Parathyroid adenoma (tissue), 2 donors: ENCODE measurements at regions not wholly inside any gene's neighbourhood (a gene's known extent, or its start where the extent isn't known, plus 50 kb on each side); places are given as distances from the start of the nearest gene placed in this dataset.

ENCODE experiments used
- H2AFZ ChIP-seq: fragments of 300-600 bp; sonication (generic); one replicate; pipeline ENCODE4 v1.7.0; 2017; ENCODE audit warnings: antibody characterized with exemption, mild to moderate bottlenecking
- H3K27ac ChIP-seq: fragments of 300-600 bp; sonication (generic); one replicate; pipeline ENCODE4 v1.7.0; 2017
- H3K27me3 ChIP-seq: fragments of 300-600 bp; sonication (generic); one replicate; pipeline ENCODE4 v1.7.0; 2017; ENCODE audit warnings: low read length; ENCODE audit not compliant: control insufficient read depth, insufficient read depth
- H3K36me3 ChIP-seq: fragments of 300-600 bp; sonication (generic); one replicate; pipeline ENCODE4 v1.7.0; 2017; ENCODE audit warnings: low read length; ENCODE audit not compliant: control insufficient read depth, insufficient read depth
- H3K4me1 ChIP-seq: fragments of 300-600 bp; sonication (generic); one replicate; pipeline ENCODE4 v1.7.0; 2017; ENCODE audit warnings: control low read depth
- H3K4me2 ChIP-seq: fragments of 300-600 bp; sonication (generic); one replicate; pipeline ENCODE4 v1.7.0; 2017; ENCODE audit warnings: low read length
- H3K4me3 ChIP-seq: fragments of 300-600 bp; sonication (generic); one replicate; pipeline ENCODE4 v1.7.0; 2017; ENCODE audit warnings: low read depth, low read length
- H3K79me2 ChIP-seq: fragments of 300-600 bp; sonication (generic); one replicate; pipeline ENCODE4 v1.7.0; 2017; ENCODE audit warnings: control low read depth
- H3K9ac ChIP-seq: fragments of 300-600 bp; sonication (generic); one replicate; pipeline ENCODE4 v1.7.0; 2017; ENCODE audit warnings: mild to moderate bottlenecking
- H3K9me3 ChIP-seq: fragments of 300-600 bp; sonication (generic); one replicate; pipeline ENCODE4 v1.7.0; 2017; ENCODE audit warnings: low read length; ENCODE audit not compliant: control insufficient read depth
- CTCF ChIP-seq: fragments of 300-600 bp; sonication (generic); IDR thresholded peaks from one replicate; pipeline ENCODE4 v1.7.0; 2017; ENCODE audit warnings: antibody characterized with exemption, mild to moderate bottlenecking
- donor health status: primary hyperparathyroidism.

GRCh38 chr14:101358320-101359125, 202.8 kb upstream of the DIO3 start:
- no peaks in the 10 kb centered on the region for H3K9me3 ChIP-seq
- H3K4me2 ChIP-seq: no peak overlapping the region
- H3K79me2 ChIP-seq: no peaks in the 10 kb centered on the region
- no peak overlapping the region for H3K9ac ChIP-seq
- no peaks in the 10 kb centered on the region for H3K36me3 ChIP-seq
- no peak for TF ChIP-seq CTCF
- no peaks in the 10 kb centered on the region for H3K27me3 ChIP-seq
- no peak overlapping the region for H2AFZ ChIP-seq
- H3K27ac ChIP-seq: no peak overlapping the region
- no peaks in the 10 kb centered on the region for H3K4me1 ChIP-seq
- no peak overlapping the region for H3K4me3 ChIP-seq

- H2AFZ ChIP-seq: no peak overlapping the region
- H3K4me1 ChIP-seq: no peaks in the 10 kb centered on the region
- no peak overlapping the region for H3K4me3 ChIP-seq
- H3K27me3 ChIP-seq: no peaks in the 10 kb centered on the region
- no peaks in the 10 kb centered on the region for H3K36me3 ChIP-seq
- no peaks in the 10 kb centered on the region for H3K9me3 ChIP-seq
- H3K27ac ChIP-seq: no peak overlapping the region
- no peak overlapping the region for H3K9ac ChIP-seq
- TF ChIP-seq CTCF: no peak
- H3K4me2 ChIP-seq: no peak overlapping the region
- H3K79me2 ChIP-seq: no peaks in the 10 kb centered on the region
Measured at GRCh38 chr14:101359221-101360053, 201.9 kb upstream of the DIO3 start.

- TF ChIP-seq CTCF: no peak
- Histone ChIP-seq H3K9ac (no peak overlapping the region), H3K4me1 (no peaks in the 10 kb centered on the region), H3K4me3 (no peak overlapping the region), H3K27me3 (no peaks in the 10 kb centered on the region), H3K79me2 (no peaks in the 10 kb centered on the region), H3K4me2 (no peak overlapping the region), H2AFZ (no peak overlapping the region), H3K9me3 (no peaks in the 10 kb centered on the region), H3K27ac (no peak overlapping the region), H3K36me3 (no peaks in the 10 kb centered on the region)
Measured at GRCh38 chr14:101360054-101360911, 201.0 kb upstream of the DIO3 start.

GRCh38 chr14:101361044-101361443, 200.3 kb upstream of the DIO3 start:
- H3K4me1 ChIP-seq: no peaks in the 10 kb centered on the region

More at GRCh38 chr14:101361044-101361443, 200.3 kb upstream of the DIO3 start:
- H3K9ac ChIP-seq: no peak overlapping the region
- H3K4me3 ChIP-seq: no peak overlapping the region
- H3K9me3 ChIP-seq: no peaks in the 10 kb centered on the region
- H3K36me3 ChIP-seq: no peaks in the 10 kb centered on the region
- TF ChIP-seq CTCF: no peak
- no peak overlapping the region for H2AFZ ChIP-seq
- H3K27ac ChIP-seq: no peak overlapping the region
- H3K4me2 ChIP-seq: no peak overlapping the region
- H3K79me2 ChIP-seq: no peaks in the 10 kb centered on the region
- H3K27me3 ChIP-seq: no peaks in the 10 kb centered on the region
